ENCODE measurements at regions not wholly inside any gene's neighbourhood (a gene's known extent, or its start where the extent isn't known, plus 50 kb on each side); places are given as distances from the start of the nearest gene placed in this dataset.

DNA sequence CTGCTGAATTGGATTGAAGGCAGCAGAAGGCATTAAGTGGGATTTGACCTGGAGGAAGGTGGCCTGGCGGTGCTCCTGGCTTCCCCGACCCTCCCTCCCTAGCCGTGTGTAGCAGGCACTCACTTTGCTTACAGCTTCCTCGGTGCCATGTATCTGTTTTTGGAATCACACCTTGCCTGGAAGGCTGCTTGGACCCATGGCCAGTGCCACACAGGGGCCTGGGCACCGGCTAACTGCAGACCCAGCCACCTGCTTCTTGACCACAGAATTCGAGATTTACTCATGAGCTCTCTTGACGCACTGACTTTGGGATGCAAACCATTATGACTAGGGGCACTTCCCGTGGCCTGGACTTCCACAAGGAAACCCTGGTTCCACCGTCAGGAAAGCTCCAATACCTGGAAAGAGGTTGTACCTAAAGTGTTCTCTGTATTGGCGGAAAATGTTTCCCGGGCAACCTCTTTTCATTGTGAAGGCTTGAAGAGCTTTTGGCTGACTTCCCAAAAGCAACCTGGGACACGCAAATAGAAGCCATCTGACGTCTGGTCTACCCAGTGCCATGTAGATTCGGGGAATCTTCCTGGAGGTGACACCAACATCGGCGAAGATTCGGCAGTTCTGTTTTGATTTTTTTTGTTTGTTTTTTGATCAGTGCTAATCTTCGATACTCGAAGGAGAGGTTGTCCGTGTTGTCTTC is 125.6 kb upstream of the RTL1 start:
- Histone ChIP-seq H3K4me2 (ENCODE audit: low read length) (no peak overlapping the region), H3K27ac (ENCODE audit: low read depth, low read length) (no peak overlapping the region), H3K4me3 (replicated peaks in 1 of 2; ENCODE audit: low read depth in 1 of 2, low read length in 2 of 2) (no peak overlapping the region), H4K20me1 (ENCODE audit: insufficient read depth) (no peaks in the 10 kb centered on the region), H3K27me3 (ENCODE audit: insufficient read depth, low read length) (no peaks in the 10 kb centered on the region), H3K9ac (ENCODE audit: low read length) (no peak overlapping the region), H2AFZ (ENCODE audit: low read depth, low read length, poor library complexity, severe bottlenecking) (no peak overlapping the region), H3K9me2 (ENCODE audit: insufficient read depth) (no peaks in the 10 kb centered on the region), H3K79me2 (ENCODE audit: insufficient read depth, low read length) (no peaks in the 10 kb centered on the region), H3K36me3 (ENCODE audit: control insufficient read depth in 1 of 2, insufficient read depth in 2 of 2, low read length in 2 of 2) (no peaks in the 10 kb centered on the region), H3K4me1 (ENCODE audit: control insufficient read depth in 1 of 2, insufficient read depth in 2 of 2, low read length in 2 of 2) (no peaks in the 10 kb centered on the region), H3K9me3 (ENCODE audit: control insufficient read depth in 1 of 2, insufficient read depth in 1 of 2, low read depth in 1 of 2, low read length in 2 of 2) (no peaks in the 10 kb centered on the region)
- ChIA-PET CTCF (no interaction called here), RAD21 (ENCODE audit: low non-redundant PET in 1 of 2, low total read pairs in 2 of 2, uncharacterized antibody in 2 of 2, unreplicated experiment in 2 of 2) (interaction anchor here in 1 of 2 experiments (0.7 kb wide), 1 partner anchor 84 kb away, joined by 3 read pairs; no protein-coding TSS in a partner anchor), POLR2A (no interaction called here)
- TF ChIP-seq JUND (IDR thresholded peaks at IDR 0.05): no peak
- no peak for TF ChIP-seq SIN3A (IDR thresholded peaks at IDR 0.05; ENCODE audit: low read depth)
- no peak for TF ChIP-seq YY1 (IDR thresholded peaks at IDR 0.05; ENCODE audit: extremely low read depth, insufficient replicate concordance, low read depth, low read length)
- no peak for DNase-seq (ENCODE audit: low read depth, low spot score)
- no TSS peak for BruUV-seq (replicated peaks)
- ATAC-seq: no peak
- intact Hi-C loops (cut with micrococcal nuclease): no loop called here

DNA sequence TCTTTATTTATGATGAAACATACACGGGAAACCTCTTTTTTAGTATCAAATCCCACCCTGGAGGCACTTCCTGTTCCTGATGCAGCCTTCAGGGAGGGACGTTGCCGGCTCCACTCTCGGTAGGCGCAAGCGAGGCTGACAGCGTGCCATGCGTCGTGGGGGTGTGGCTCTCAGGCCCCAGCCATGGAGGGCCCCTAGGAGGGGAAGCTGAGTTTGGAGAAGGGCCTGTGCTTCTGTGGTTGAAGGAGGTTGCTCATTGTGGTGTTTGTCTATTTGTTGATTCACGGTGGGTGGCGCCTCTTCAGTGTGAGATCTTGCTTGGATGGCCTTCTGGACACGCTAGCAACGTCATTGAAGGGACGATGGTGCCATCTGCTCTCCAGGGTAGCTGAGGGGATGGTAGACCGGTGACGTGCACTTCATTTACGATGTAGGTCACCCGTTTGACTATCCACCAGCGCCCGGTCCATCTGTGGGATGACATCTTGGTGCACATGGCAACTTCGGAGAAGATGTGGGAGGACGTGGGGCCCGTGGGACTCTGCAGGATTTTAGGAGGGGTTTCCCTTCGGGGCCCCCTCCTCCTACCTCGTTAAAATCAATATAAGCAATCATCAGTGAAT is 126.3 kb upstream of the RTL1 start:
- H3K4me1 ChIP-seq (ENCODE audit: control insufficient read depth in 1 of 2, insufficient read depth in 2 of 2, low read length in 2 of 2): no peaks in the 10 kb centered on the region
- H3K27me3 ChIP-seq (ENCODE audit: insufficient read depth, low read length): no peaks in the 10 kb centered on the region
- intact Hi-C loops (cut with micrococcal nuclease): no loop called here
- H3K36me3 ChIP-seq (ENCODE audit: control insufficient read depth in 1 of 2, insufficient read depth in 2 of 2, low read length in 2 of 2): no peaks in the 10 kb centered on the region
- H2AFZ ChIP-seq (ENCODE audit: low read depth, low read length, poor library complexity, severe bottlenecking): no peak overlapping the region
- H3K9ac ChIP-seq (ENCODE audit: low read length): no peak overlapping the region
- BruUV-seq (replicated peaks): no TSS peak
- H3K4me2 ChIP-seq (ENCODE audit: low read length): no peak overlapping the region
- H3K27ac ChIP-seq (ENCODE audit: low read depth, low read length): no peak overlapping the region
- ChIA-PET POLR2A (no interaction called here), CTCF (no interaction called here), RAD21 (ENCODE audit: low non-redundant PET in 1 of 2, low total read pairs in 2 of 2, uncharacterized antibody in 2 of 2, unreplicated experiment in 2 of 2) (no interaction called here)
- no peaks in the 10 kb centered on the region for H3K79me2 ChIP-seq (ENCODE audit: insufficient read depth, low read length)
- H3K4me3 ChIP-seq (replicated peaks in 1 of 2; ENCODE audit: low read depth in 1 of 2, low read length in 2 of 2): no peak overlapping the region
- H3K9me2 ChIP-seq (ENCODE audit: insufficient read depth): no peaks in the 10 kb centered on the region
- ATAC-seq (no peak), DNase-seq (ENCODE audit: low read depth, low spot score) (no peak)
- H3K9me3 ChIP-seq (ENCODE audit: control insufficient read depth in 1 of 2, insufficient read depth in 1 of 2, low read depth in 1 of 2, low read length in 2 of 2): no peaks in the 10 kb centered on the region
- no peaks in the 10 kb centered on the region for H4K20me1 ChIP-seq (ENCODE audit: insufficient read depth)
- TF ChIP-seq, protein P1, sequence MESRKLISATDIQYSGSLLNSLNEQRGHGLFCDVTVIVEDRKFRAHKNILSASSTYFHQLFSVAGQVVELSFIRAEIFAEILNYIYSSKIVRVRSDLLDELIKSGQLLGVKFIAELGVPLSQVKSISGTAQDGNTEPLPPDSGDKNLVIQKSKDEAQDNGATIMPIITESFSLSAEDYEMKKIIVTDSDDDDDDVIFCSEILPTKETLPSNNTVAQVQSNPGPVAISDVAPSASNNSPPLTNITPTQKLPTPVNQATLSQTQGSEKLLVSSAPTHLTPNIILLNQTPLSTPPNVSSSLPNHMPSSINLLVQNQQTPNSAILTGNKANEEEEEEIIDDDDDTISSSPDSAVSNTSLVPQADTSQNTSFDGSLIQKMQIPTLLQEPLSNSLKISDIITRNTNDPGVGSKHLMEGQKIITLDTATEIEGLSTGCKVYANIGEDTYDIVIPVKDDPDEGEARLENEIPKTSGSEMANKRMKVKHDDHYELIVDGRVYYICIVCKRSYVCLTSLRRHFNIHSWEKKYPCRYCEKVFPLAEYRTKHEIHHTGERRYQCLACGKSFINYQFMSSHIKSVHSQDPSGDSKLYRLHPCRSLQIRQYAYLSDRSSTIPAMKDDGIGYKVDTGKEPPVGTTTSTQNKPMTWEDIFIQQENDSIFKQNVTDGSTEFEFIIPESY (IDR thresholded peaks at IDR 0.05; ENCODE audit: extremely low read depth, insufficient replicate concordance, low read length): no peak
- TF ChIP-seq CEBPB (IDR thresholded peaks at IDR 0.05; ENCODE audit: low read depth) (no peak), SRF (IDR thresholded peaks at IDR 0.05; ENCODE audit: low read depth) (no peak), EZH2phosphoT487 (IDR thresholded peaks at IDR 0.05; ENCODE audit: borderline replicate concordance) (no peak), ZFX (IDR thresholded peaks at IDR 0.05) (no peak), FOSL1 (IDR thresholded peaks at IDR 0.05; ENCODE audit: low read depth) (no peak), RAD21 (IDR thresholded peaks at IDR 0.05; ENCODE audit: low read depth) (no peak), EZH2 (IDR thresholded peaks at IDR 0.05) (no peak), EGR1 (IDR thresholded peaks at IDR 0.05; ENCODE audit: low read depth) (no peak), CBX3 (IDR thresholded peaks at IDR 0.05; ENCODE audit: low read depth) (no peak), SP1 (IDR thresholded peaks at IDR 0.05; ENCODE audit: low read depth) (no peak), YY1 (IDR thresholded peaks at IDR 0.05; ENCODE audit: extremely low read depth, insufficient replicate concordance, low read depth, low read length) (no peak), SIN3A (IDR thresholded peaks at IDR 0.05; ENCODE audit: low read depth) (no peak), JUND (IDR thresholded peaks at IDR 0.05) (no peak)
- TF ChIP-seq, protein P2, sequence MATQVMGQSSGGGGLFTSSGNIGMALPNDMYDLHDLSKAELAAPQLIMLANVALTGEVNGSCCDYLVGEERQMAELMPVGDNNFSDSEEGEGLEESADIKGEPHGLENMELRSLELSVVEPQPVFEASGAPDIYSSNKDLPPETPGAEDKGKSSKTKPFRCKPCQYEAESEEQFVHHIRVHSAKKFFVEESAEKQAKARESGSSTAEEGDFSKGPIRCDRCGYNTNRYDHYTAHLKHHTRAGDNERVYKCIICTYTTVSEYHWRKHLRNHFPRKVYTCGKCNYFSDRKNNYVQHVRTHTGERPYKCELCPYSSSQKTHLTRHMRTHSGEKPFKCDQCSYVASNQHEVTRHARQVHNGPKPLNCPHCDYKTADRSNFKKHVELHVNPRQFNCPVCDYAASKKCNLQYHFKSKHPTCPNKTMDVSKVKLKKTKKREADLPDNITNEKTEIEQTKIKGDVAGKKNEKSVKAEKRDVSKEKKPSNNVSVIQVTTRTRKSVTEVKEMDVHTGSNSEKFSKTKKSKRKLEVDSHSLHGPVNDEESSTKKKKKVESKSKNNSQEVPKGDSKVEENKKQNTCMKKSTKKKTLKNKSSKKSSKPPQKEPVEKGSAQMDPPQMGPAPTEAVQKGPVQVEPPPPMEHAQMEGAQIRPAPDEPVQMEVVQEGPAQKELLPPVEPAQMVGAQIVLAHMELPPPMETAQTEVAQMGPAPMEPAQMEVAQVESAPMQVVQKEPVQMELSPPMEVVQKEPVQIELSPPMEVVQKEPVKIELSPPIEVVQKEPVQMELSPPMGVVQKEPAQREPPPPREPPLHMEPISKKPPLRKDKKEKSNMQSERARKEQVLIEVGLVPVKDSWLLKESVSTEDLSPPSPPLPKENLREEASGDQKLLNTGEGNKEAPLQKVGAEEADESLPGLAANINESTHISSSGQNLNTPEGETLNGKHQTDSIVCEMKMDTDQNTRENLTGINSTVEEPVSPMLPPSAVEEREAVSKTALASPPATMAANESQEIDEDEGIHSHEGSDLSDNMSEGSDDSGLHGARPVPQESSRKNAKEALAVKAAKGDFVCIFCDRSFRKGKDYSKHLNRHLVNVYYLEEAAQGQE (IDR thresholded peaks at IDR 0.05; ENCODE audit: low read depth): no peak
